Esophagus squamous epithelium (tissue), 4 donors: ENCODE measurements at regions not wholly inside any gene's neighbourhood (a gene's known extent, or its start where the extent isn't known, plus 50 kb on each side); places are given as distances from the start of the nearest gene placed in this dataset.

Source experiments
- POLR2A ChIP-seq, 4 donors: fragments of 450-650 bp; IDR thresholded peaks; one replicate each; pipeline ENCODE4 v1.6.1; 2017; ENCODE audit warnings: antibody characterized with exemption in 4 of 4, mild to moderate bottlenecking in 4 of 4, moderate library complexity in 3 of 4
- TF ChIP-seq, protein P1 (sequence below), 6 experiments: fragments of 450-650 bp in 4 of 6; fragments of 200-600 bp in 2 of 6; sonication (generic) in 2 of 6; IDR thresholded peaks; one replicate each; pipeline ENCODE4 v1.5.1; 2016 to 2019; ENCODE audit warnings: antibody characterized with exemption in 6 of 6, mild to moderate bottlenecking in 4 of 6, moderate library complexity in 4 of 6

DNA sequence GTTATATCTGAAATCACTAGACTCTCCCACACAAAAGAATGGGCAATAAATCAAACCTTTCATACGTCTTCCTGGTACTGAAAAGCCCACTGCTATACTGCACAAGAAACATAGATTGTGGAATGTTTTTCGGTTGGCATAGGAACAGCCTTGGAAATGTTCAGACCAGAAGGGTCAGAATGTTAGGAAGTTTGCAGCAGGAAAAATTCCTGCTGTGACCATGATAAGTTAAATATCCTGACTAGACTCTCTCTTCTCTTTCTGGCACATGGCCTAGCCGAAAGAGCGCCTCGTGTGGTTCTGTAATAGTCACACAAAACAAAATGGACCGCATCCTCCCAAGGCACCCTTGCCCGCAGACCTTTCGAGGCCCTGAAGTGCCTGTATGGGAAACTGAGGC is 427.2 kb downstream of the COG6 start:
- TF ChIP-seq, protein P1, sequence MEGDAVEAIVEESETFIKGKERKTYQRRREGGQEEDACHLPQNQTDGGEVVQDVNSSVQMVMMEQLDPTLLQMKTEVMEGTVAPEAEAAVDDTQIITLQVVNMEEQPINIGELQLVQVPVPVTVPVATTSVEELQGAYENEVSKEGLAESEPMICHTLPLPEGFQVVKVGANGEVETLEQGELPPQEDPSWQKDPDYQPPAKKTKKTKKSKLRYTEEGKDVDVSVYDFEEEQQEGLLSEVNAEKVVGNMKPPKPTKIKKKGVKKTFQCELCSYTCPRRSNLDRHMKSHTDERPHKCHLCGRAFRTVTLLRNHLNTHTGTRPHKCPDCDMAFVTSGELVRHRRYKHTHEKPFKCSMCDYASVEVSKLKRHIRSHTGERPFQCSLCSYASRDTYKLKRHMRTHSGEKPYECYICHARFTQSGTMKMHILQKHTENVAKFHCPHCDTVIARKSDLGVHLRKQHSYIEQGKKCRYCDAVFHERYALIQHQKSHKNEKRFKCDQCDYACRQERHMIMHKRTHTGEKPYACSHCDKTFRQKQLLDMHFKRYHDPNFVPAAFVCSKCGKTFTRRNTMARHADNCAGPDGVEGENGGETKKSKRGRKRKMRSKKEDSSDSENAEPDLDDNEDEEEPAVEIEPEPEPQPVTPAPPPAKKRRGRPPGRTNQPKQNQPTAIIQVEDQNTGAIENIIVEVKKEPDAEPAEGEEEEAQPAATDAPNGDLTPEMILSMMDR (IDR thresholded peaks at IDR 0.05), result no peak
- TF ChIP-seq POLR2A (IDR thresholded peaks at IDR 0.05), result no peak
